ENCODE measurements at regions not wholly inside any gene's neighbourhood (a gene's known extent, or its start where the extent isn't known, plus 50 kb on each side); places are given as distances from the start of the nearest gene placed in this dataset.
"Not testable (repeated sequence)": the region's sequence is repeated elsewhere in the genome, so short reads cannot be mapped to it uniquely, and the experiment has no call there.

DNA sequence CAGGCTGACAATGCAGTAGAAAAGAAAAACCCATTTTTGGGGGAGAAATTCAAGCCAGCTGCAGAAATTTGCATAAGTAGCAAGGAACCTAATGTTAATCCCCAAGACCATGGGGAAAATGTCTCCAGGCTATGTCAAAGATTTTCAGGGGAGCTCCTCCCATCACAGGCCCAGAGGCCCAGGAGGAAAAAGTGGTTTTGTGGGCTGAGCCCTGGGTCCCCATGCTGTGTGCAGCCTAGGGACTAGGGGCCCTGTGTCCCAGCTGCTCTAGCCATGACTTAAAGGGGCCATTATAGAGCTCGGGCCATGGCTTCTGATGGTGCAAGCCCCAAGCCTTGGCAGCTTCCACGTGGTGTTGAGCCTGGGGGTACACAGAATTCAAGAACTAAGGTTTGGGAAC lies 719.0 kb downstream of the TLE1 start:
- DNase-seq = not testable (repeated sequence)

DNA sequence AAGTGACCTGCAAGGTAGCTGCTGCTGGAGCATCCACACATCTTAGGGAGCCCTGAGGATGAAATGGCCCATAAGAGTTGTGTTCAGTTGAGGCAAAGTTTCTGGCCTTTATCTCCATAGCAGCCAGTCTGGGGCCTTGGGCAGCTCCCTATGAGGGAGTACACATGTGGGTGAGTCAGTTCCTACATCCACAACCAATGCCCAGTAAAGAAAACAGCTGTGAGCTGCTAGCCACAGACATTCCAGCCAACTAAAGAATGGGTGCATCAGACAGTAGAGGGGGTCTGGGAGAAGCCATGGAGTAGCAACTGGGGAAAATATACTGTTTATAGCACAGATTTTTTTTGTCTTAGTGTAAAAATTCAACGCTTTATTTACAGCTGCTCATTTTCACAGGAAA lies 720.7 kb downstream of the TLE1 start:
- no peak for DNase-seq

DNA sequence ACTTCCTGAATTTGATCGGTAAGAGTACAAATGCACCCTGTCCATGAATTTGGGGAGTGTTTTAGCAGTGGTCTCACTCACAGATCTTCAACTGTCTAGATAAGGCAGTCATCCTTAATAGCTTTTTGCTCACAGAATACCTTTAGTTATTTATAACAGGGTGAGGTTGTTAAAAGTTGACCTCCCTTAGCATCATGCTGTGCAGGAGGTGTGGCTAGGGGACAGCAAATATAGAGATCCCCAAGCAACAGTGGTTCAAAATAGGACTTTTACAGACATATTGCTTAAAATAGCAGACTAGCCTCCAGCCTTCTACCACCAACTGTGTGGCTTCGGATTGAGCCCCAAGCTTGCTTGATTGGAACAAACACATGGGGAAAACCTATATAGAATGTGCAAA lies 724.4 kb downstream of the TLE1 start:
- DNase-seq = no peak

DNA sequence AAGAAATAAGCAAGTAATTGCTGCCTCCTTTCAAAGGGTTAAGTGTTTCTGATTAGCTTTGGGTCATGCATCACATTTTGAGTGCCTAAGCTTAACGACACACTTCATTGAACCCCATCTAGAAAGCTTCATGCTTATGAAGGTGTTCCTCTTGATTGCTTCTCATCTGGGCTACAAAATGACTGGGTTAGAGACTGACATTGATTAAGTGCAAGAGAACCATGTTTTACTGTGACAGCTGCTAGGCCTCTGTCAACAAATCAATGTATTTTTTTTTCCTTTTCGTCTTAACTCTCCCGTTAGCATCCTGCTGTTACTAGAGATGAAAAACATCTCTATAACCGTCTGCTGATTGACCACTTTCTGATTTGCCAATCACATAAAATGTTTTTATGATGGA lies 725.0 kb downstream of the TLE1 start:
- peak in 1 of 2 experiments; percentile 4 for DNase-seq

DNA sequence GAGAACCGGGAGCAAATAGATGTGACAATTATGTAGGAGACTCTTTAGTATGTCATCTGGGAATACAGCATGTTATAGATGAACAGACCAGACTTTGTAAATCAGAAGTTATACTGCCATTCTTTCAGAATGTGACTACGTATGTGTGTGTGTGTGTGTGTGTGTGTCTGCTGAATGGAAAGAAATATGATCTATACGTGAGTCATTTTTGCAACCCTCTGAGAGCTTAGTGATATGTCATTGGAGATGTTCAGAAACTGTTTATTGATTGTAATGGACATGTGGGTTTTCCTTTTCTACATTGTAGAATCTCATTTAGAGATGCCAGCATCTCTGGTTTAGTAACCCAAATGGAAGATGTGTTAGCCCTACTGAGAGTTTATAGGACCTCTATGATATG lies 731.5 kb downstream of the TLE1 start:
- DNase-seq = no peak

DNA sequence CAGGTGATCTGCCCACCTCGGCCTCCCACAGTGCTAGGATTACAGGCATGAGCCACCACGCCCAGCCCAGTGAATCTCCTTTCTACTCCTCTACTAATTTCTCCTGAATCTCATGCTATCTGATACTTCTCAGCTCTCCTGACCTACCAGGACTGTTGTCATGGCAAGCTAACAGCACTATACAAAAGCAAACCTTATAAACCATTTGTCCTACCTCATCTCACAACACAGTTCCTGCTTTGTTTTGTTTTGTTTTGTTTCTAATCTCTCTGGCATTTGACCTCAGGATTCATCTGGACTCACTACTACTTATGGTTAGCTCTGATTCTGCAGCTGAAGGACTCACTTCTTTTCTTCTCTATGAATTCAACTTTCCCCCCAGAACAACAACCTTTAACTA lies 734.8 kb downstream of the TLE1 start:
- DNase-seq = no peak

DNA sequence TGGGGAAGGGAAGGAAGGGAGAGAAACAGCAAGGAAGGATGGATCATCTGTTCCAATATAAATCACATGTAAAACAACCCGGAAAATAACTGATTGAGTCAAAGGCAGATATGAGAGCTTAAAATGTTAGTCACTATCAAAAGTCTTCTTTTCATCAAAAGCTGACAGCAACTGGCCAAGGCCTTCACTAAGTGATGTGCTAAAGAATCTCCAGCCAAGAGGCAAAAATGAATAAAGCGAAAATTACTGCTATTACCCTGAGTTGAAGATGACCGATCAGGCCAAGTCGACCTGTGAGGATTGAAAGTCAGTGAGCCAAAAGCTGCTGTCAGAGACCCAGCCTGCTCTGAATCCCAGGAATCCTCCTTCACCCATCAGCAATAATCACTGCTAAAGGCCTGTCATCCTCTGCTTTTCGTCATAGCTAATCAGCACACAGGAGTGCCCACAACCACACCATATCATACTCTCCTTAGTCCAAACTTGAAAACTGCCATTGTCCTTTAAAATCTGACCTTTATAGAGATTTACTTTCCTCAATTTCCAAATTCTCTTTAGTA lies 736.9 kb downstream of the TLE1 start:
- no peak for DNase-seq

DNA sequence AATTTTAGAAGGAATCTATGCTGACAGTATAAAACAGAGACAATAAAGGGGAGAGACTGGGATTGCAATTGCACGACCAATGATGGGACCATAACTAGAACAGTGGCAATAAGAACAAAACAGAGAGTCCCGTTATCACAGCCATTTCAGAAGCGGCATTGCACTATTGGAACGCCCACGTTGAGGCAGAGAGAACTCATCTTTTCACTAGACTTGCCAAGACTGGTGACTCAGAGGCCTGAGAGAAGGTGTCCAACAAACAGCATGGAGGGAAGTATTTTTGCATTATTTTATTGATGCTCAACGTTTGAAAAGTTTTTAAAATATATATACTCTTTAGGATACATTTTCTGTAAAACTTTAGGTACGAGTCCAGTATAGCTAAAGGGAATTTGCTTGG lies 737.7 kb downstream of the TLE1 start:
- peak in 1 of 2 experiments; percentile 10 for DNase-seq

DNA sequence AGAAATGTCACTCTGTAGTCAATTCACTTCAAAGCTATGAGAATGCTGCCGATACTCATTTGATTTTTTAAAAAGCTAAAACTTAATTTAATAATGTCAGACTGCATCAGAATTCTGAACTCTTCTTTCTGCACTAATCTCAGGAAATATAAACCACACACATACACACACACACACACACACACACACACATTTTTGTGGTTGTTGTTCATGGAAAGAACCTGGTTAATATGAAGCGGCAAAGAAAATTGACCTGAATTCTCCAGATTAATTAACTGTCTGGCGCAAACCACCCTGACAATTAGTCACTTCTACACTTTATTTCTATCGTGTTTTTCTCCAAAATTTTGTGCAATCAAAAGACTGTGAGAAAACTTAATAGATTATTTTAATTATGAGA lies 740.5 kb downstream of the TLE1 start:
- DNase-seq = no peak

DNA sequence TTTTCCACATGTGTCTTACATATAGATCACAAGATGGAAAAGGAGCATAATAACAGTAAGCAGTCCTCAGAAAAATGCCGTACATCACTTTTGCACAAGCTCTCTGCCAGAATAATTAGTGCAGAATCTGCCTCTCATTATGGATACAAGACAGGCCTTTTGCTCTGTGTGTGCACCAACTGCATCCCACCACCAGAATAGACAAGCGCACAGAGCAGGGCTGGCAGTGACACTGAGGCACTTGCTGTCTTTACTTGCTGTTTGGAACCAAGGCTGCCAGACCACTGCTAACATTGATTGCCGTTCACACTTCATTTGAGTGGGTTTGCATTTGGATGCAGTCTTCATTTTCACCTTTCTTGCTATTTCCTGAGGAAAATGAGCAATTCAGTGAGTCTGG lies 741.3 kb downstream of the TLE1 start:
- no peak for DNase-seq

DNA sequence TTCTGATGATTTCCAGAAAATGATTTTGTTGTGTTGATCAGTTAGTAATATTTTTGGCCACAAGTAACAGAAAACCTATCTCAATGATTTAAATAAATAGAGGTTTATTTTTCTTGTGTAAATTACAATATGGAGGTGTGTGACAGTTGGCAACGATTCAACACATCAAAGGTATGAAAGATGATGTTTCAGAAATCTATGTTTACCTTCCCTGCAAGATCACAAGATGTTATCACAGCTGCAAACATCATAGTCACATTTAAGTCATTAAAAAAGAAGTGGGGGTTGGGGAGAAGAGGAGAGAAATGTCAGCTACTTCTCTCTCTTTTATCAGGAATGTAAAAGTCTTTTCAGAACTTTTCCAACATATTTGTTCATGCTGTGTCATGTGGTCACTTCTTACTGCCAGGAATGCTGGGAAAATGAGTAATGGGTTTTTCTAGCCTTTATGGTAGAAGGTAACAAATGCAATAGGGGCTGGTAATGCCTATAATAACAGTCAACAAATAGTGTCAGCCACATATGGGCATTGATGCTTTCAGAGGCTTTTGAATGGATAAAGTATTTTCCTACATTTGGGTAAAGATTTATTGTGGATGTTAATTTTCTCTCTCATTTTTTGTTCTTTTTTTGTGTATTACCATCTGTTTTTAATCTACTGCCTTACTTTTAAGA lies 742.7 kb downstream of the TLE1 start:
- no peak for DNase-seq

DNA sequence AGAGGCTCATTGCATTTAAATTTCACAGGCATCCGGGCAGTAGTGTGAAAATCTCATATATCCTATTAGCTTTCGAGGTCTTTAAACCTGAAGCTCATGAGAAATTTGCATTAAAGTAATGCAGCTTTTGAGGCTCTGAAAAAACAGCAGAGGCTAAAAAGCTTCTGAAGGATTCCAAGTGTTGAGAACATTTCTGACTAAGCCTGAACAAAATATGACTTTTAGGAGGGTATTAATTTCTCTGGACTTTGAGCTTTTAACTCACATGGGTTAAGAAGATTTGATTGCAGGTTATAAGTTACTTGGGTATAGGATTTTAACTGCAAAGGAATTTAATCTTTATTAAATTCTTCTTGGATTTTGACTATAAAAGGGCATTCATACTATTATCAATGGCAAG lies 743.9 kb downstream of the TLE1 start:
- no peak for DNase-seq

DNA sequence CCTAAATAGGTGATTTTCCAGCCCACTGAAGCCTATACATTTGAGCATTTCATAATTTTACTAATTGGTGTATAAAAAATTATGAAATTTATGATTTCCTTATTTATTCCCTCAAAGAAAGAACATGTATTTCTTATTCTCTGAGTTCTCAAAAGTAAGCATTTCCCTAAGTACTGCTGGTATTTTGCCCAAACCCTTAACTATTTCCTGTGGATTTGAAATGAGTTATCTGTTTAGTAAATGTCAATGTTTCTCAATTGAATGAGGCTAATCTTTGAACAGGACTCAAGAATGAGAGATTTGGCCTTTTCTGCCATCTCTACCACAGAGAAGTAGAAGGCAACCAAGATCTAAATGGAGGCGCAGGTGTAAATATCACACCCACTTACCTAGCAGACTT lies 751.7 kb downstream of the TLE1 start:
- no peak for DNase-seq

DNA sequence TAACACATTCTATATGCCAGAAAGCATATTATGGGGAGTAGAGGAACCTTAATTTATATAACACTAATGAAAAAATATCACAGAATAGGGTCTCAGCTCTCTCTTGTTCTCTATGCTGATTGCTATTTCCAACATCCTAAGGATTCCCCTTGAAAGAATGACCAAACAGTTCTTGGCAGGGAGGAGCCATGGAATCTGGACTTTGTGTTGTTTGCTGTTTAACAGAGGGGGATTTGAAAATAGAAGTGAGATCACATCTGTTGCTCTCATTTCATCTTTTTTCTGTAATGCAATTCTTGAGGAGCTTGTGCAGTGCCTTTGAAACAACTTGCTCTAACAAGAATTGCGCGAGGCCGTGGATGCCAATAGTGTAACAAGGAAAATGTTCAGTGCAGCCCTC lies 755.3 kb downstream of the TLE1 start:
- no peak for DNase-seq

DNA sequence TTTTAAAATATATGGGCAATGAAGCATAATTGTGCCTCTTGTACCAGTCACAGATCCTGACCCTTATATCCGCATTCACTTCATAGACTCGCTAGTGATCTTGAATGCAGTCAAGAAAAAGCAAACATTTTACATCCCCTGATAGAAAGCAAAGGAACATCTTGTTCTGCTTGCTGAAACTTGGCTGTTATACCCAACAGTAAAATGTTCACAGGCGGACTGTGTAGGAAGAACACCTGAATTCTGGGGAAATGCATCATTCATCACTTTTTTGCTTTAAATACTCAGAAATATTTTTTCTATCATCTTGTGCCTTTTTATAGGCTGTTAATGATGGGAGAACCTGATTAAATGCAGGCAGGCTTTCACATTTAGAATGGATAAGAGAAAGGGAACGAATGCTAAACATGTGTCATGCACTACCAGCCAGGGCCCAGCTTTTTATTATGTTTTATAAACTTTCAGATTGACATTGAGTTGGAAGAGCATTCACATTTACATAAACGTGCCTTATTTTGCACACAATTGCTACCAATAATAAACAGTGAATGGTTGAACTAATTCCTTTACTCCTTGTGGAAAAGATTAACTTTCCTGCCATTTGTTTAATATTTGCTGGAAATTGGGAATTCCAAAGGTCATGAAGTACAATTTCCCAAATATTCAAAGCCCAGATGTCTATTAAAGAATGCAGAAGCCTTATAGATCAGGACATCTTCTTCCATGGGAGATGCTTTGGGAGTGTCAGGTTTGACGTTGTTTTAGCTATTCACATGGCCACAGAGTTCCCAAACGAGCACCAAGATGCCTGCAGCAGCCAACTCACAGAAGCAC lies 756.2 kb downstream of the TLE1 start:
- DNase-seq = no peak

DNA sequence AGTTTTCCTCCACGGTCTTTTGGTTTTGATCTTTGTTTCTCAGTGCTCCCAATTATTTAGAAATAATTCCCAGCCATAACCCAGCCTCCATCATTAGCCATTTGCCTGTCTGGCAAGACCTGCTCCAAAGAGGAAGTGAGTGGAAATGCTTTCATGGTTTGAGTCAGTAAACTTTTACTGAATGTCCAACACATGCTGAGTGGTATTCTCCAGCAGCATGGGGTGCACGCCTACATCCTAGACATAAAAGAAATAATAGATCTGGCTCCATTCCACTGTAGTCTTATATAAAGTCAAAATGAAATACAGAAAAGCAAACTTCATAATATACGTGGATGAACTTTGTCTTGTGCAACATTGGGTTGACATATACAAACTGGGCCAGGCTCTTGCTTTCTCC lies 757.2 kb downstream of the TLE1 start:
- no peak for DNase-seq

DNA sequence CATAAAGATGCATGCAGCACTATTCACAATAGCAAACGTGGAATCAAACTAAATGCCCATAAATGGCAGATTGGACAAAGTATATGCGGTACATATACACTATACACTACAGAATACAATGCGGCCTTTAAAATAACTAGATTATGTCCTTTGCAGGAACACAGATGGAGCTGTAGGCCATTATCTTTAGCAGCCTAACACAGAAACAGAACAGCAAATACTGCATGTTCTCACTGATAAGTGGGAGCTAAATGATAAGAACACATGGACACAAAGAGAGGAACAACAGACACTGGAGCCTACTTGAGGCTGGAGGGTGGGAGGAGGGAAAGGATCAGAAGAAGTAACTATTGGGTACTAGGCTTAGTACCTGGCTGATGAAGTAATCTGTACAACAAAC lies 758.2 kb downstream of the TLE1 start:
- no peak for DNase-seq

DNA sequence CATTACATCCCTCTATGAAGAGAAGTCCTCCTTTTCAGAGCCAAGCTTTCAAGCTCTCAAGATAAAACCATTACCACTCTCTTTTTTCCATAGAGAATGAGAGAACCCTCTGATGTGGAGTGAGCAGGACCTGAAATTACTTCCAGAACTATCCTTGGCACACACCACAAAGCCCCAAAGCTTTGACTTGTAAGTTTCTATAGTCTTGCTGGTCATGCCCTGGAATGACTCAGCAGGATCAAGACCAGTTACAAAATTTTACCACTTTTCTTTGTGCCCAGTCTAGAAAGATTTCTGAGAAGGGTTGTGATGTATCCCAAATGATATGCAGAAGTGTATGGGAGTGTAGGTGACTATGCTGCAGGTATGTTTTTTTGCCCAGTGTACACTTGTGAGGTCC lies 760.6 kb downstream of the TLE1 start:
- no peak for DNase-seq

DNA sequence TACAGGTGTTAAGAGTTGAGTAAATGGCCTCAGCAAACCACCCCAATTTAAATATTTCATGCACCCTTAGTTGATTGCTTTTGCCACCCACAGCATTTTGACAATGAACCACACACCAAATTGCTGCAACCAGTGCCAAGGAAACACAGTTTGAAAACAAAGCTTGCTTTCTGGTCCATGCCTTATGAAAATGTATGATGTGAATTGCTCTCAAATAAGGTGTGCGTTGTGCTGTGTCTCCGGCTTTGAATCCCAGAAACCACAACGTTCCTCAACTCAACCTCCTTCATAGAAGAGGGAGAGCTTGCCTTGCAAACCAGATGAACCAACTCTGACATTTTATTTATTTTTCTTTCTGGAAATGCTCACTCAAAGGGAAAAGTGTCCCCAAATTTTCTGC lies 762.7 kb downstream of the TLE1 start:
- DNase-seq = no peak

DNA sequence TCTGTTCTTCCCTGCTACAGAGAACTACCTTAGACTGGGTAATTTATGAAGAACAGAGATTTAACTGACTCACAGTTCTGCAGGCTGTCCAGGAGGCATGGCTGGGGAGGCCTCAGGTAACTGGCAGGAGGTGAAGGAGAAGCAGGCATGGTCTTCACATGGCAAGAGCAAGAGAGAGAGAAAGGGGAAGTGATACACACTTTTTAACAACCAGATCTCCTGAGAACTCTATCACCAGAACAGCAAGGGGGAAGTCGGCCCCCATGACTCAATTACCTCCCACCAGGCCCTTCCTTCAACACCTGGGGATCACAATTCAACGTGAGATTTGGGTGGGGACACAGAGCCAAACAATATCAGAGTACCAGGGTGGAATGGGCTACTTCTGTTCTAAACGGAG lies 766.8 kb downstream of the TLE1 start:
- no peak for DNase-seq

DNA sequence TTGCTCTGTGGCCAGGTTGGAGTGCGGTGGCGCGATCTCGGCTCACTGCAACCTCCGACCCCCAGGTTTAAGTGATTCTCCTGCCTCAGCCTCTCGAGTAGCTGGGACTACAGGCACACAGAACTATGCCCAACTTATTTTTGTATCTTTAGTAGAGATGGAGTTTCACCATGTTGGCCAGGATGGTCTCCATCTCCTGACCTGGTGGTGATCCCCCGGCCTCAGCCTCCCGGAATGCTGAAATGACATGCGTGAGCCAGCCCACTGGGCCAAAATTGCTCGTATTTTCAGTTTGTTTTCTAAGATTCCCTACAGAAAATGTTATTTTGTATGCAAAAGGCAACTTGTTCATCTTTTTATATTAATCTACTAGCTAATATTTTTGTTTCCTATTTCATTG lies 782.6 kb downstream of the TLE1 start:
- no peak for DNase-seq

DNA sequence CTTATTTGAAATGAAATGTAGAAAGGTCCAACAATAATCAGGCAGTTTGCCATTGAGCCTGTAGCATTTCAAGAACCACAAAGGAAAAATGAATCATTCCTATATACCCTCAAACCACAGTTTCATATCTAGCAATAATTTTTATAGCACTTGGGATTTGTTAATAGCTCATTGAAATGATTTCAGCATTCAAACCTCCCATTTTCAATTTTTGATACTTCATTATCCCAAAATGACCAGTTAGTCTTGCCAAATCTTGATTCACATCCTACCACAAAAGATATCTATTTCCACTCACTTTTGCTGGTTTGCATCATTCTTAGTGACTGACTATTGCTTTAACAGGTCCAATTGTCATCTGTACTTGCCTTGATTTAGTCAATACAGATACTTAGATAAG lies 790.1 kb downstream of the TLE1 start:
- DNase-seq = no peak

DNA sequence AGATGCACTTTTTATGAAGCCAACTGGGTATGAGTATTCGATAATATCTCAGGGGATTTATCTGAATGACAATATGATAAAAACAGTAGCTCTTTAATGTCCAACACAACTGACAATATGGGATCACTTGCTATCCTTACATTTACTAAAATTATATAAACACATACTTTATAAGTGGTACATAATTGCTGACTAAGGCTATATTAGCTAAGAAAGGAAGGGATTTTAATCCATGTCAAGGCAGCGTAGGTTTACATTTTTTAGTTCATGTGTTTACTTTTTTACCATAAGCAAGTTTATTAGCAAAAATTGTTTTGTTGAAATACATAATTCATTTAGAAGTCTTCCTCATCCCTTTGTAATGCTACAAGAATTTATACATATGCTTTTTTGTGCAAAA lies 796.2 kb downstream of the TLE1 start:
- no peak for DNase-seq

DNA sequence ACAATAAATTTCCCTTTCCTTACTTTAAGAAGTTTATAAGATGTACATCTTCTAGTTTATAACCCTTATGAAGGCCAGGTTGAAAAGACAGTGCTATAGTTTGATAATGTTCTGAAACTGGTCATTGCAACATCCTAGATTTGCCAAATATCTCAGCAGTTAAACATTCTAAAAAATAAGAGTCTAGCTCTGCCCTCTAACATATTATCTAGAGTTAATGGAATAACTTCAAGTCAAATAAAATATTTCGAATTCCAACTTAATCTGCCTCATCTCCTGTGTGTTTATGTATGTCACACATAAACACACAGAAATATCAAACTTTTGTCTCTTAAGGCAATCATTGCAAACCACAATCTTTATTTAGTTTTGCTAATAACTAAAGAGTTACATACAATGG lies 796.6 kb downstream of the TLE1 start:
- no peak for DNase-seq

DNA sequence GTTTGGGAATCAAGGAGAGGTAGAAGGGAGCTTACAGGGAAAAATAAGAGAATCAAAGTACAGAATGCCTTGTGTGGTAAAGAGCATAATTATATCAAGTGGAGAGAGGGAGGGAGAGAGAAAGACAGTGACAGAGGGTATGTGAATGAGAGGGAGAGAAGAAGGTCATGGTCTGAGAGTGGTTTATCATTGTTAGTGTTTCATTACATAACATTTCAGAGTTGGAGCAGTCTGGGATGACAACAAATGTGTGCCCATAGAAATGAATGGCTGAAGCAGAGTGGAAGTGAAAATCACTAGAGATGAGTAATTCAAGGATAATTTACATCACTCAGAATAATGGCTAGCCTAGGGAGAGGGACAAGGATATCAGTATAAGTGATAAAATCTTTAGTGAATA lies 799.2 kb downstream of the TLE1 start:
- DNase-seq = no peak

Data from NCI-H446 (cell line).